Left kidney (tissue), 1 donor: ENCODE measurements at regions not wholly inside any gene's neighbourhood (a gene's known extent, or its start where the extent isn't known, plus 50 kb on each side); places are given as distances from the start of the nearest gene placed in this dataset.
A peak's percentile ranks its signal among the peaks of the same experiment; 100 is the strongest.

Experiments used
- DNase-seq: peaks from one replicate; pipeline ENCODE4 v3.0.0-alpha.2; 2013

- no peak for DNase-seq
These were observed 183.6 kb downstream of the SEC16B start for GRCh38 chr1:177786176-177786745.

DNA sequence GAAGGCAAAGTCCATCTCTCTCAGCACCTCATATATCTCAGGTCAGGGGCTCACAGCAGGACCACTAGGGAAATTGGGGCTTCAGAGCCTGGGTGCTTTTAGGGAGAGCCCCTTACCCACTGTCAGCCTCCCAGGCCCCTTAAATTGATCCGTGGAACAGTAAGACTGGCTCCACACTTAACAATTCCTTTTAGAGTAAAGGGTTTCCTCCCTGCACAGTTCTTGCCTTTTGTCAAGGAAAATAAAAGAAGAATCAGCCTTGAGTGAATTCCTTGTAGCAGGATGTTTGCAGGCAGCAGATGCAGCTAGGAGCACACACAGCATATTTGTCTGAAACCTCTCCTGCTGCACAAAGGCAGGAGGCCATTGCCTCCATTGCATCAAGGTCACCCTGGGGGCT lies 184.9 kb downstream of the SEC16B start:
- no peak for DNase-seq

- no peak for DNase-seq
These were observed 185.4 kb downstream of the SEC16B start for GRCh38 chr1:177784409-177784808.

- DNase-seq, result no peak
These were observed 186.8 kb downstream of the SEC16B start for GRCh38 chr1:177783051-177783450.

DNA sequence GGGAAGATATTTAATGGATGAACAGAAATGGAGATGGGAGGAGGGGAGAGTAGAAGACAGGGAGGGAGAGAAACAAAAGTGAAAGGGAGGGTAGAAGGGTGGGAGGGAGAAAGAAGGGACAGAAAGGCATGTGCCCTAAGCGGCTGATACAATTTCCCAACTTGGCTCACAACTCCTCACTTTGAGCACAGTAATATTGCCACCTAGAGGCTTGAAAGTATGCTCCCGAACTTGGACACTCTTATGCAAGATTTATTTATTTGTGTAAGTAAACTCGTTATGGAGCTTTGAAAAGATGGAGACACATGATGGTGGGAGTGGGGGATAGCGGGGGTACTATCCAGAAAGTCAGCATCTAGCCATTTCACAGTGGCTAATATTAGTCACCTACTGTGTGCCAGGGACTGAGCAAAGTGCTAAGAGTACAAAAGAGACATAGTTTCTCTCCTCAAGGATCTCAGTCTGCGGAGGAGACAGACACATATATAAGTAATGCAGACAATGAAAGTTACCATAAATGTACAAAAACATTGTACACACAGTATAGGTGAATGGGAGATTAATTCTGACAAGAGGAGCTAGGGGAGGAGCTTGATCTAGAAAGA lies 189.7 kb downstream of the SEC16B start:
- peak; percentile 74 for DNase-seq

DNA sequence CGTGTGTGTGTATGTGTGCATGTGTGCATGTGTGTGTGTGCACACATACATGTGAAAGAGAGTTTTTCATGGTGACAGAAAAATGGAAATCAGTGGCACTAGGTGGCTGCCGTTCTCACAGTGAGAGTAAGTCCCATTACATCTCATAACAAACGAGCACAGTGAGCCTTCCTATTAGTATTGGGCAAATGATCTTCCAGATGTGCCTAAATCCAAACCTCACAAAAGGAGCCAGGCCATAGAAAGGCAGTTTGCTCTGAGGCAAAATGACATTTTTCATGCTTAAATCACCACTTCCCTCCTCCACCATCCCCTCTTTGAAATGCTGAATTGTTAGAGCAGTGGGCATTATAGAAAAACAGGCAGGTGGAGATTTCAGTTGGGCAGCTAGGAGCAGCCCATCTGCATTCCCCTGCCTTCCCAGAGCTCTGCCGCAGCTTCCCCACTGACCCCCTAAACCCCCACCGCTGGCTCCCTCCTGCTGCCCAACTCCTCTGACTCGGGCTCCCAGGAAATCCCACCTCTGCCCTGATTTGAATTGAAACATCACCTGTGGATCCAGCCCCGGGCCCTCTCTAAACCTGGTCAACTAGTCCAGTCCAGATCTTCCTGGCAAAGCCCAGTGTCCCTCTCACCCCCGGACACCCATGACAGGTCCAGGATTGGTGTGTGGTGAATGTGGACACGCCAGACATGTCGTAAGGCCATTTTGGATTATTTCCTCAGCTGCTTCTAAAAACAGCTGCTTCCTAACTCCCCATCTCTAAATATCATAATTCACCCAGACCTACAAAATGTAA lies 190.5 kb downstream of the SEC16B start:
- no peak for DNase-seq

DNA sequence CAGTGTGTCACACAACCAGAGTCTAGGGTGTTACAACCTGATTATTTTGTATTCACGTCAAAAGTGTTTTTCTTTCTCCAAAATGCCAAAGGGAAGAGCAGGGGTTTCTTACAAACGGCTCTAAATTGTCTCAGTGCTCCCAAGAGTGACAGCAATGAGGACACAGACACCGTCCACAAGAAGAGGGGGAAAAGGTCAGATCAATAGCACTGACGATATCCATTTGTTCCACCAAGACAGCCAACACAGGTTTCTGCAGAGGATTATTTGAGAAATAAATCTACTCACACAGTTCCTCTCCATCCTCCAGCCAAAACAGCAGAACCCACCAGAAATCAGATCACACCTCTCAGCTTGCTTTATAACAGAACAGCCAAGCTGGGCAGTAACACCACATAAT lies 193.9 kb downstream of the SEC16B start:
- no peak for DNase-seq

DNA sequence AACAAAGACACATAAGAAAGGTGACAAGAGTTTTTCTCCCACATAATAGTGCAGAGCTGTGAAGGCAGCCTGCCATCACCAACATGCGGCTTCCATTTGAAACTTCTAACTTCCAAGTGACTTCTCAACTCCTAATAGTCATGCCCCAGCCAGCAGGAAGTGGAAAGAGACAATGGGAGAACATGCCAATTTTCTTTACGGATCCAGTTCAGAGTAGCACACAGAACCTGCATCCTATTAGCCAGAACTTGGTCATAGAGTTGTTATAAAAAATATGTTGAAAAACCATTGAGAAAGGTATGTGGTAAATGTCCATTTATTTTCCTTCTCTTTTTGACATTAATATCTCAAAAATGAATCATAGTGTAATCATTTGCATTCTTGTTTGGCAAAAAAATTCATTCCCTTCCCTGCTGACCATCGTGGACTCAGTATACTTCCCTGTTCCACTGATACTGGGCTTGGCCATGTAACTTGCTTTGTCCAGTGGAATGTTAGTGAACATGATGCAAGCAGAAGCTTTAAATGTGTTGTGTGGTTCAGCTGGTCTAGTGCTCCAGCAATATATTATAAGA lies 197.4 kb downstream of the SEC16B start:
- no peak for DNase-seq

- DNase-seq, result no peak
These were observed 198.2 kb downstream of the SEC16B start for GRCh38 chr1:177771688-177772087.

- no peak for DNase-seq
These were observed 199.8 kb downstream of the SEC16B start for GRCh38 chr1:177770096-177770495.

DNA sequence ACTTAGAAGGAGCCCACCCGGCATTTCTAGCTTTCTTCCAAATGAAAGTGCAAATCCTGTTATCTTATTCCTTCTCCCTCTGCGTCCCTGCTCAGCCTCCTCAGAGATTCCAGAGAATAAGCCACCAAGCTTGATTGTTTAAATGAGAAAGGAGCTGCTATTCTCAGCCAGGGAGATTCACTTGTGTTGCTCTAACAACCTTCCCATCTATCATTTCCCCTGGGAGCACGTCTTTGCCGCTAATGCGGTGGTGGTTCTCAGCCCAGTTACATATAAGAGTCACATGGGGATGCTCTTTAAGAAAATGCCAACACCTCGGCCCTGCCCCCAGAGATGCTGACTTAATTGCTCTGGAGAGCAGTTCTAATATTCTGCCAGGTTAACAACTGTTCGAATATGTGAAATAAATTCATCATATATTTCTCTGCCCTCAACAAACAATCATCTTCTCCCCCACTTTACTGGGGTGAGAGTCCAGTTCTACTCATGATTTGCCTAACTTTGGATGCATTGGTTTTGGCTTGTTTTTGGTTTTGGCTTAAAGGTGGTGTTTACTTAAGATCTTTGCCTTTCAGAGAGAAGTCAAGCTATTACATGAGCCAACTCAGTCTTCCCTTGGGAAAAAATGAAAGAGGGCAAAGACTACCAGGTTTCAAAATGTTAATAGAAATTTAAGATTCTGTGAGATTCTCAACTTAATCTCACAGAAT lies 213.9 kb downstream of the SEC16B start:
- DNase-seq, result no peak

DNA sequence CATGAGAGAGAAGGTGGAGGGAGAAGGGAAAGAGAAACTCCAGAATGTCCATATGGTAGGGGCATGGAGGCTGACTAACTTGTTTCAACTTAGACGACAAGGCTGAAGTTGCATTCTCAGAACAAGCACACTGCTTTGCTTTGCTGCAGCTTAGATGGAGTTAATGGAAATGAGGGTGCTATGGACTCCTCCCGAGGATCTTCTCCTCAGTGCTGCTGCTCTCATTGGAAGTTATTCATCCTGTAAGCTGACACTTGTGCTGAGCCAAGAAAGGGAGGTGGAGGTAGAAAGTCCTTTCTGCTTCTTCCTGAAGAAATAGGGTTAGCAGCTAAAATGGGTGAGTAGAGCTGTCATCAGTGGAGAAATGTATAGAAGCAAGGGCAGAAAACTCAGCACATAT lies 215.3 kb downstream of the SEC16B start:
- DNase-seq, result no peak

GRCh38 chr1:177753655-177754054 lies 216.2 kb downstream of the SEC16B start:
- DNase-seq, result no peak

DNA sequence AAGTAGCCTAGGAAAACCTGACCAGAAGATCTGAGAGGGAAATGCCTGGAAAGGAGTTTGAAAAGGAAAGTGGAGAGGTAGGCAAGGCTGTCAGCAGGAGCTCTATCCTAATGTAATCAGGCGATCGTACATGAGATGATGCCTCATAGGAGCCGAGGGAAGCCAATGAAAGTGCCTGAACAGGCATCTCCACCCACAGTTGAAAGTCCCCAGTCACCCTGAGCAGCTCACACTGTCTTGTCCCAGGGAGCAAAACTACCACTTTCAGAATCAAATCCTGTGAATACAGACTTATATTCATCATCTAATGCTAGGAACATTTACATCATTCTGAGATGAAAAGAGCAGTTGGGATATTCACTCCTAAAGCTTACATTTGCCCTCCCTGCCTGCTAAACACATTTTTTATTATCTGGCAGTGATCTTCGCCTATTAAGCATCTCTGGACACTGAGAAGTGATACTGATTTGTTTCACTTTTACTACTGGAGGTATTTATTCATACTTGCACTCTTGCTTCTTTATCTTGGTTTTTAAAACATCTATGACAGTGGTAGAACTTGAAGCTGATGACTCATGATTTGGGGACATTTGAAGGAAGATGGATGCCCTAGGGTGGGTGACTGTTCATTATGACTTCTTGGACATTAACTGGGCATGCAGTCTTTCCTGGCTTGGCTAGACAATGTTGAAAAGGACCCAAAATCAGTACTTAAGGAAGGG lies 221.6 kb downstream of the SEC16B start:
- DNase-seq, result no peak

- no peak for DNase-seq
These were observed 223.7 kb downstream of the SEC16B start for GRCh38 chr1:177746155-177746554.

GRCh38 chr1:177744906-177745305 lies 225.0 kb downstream of the SEC16B start:
- no peak for DNase-seq

DNA sequence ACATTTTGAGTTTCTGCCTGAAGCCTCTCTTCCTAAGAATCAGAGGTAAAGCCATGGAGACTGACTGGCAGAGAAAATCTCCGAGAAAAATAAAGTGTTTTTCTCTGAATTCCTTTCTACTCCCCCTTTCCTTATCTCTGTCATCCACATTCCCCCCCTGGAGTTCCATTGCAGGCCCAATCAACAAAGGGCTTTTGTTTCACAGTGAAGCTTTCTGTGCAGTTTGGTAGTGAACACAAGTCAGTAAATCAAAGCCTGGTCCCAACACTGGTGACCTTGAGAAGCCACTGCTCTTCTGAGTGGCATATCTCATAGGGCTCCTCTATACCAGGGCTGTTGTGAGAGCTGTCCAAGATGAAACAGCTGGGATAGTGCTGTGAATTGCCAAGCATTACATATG lies 228.4 kb downstream of the SEC16B start:
- no peak for DNase-seq

- no peak for DNase-seq
These were observed 230.1 kb downstream of the SEC16B start for GRCh38 chr1:177739780-177740179.

- DNase-seq, result no peak
These were observed 232.4 kb downstream of the SEC16B start for GRCh38 chr1:177737456-177737855.

DNA sequence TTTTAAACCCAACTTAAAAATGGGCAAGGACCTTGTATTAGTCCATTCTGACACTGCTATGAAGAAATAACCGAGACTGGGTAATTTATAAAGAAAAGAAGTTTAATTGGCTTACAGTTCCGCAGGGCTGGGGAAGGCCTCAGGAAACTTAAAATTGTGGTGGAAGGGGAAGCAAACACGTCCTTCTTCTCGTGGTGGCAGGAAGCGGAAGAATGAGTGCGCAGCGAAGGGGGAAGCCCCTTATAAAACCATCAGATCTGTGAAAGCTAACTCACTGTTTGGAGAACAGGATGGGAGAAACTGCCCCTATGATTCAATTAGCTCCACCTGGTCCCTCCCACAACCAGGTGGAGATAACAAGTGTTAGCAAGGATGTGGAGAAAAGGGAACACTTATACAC lies 237.7 kb downstream of the SEC16B start:
- DNase-seq, result no peak

GRCh38 chr1:177729646-177730045 lies 240.2 kb downstream of the SEC16B start:
- DNase-seq, result no peak

- no peak for DNase-seq
These were observed 246.3 kb downstream of the SEC16B start for GRCh38 chr1:177723533-177723932.
